ENCODE measurements at regions not wholly inside any gene's neighbourhood (a gene's known extent, or its start where the extent isn't known, plus 50 kb on each side); places are given as distances from the start of the nearest gene placed in this dataset.

DNA sequence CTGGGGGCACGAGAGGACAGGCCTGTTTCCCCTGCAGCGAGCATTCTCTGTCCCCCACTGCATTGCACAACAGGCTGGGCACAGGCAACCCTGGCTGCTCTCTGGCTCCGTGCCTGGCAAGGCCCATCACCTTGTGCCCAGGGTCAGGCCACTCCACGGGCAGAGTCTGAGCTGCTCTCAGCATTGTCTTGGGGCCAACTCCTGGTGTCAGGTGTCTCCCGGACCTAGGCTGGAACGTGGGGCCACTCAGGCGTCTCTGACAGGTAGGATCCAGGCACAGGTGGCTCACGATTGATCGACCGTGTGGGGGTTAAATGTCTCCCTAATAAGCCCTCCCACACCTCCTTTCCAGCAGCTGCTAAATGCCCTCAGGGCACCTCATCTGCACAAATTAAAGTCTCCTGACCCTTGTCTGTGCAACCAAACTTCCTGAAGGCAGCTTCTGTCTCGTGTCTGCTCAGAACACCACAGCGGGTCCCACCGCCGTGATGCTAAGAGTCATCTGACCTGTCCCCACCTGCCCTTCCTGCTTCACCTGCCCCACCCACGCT is 66.6 kb upstream of the GPC1 start:
- Histone ChIP-seq H3K4me3 (no peak overlapping the region), H3K4me1 (peaks cover 0 to 71% (median 26%) of the 10 kb centered on the region in 12 donors), H3K36me3 (no peaks in the 10 kb centered on the region), H3K9me3 (no peaks in the 10 kb centered on the region), H3K27me3 (no peaks in the 10 kb centered on the region), H3K27ac (peak overlapping the region in 10 of 12 donors; percentile 84 to 99 (median 93))
- TF ChIP-seq POLR2A (IDR thresholded peaks at IDR 0.05): no peak
- TF ChIP-seq CTCF (IDR thresholded peaks at IDR 0.05): no peak
- ATAC-seq: peak; percentile 62 to 82 (median 69)
- DNase-seq: peak; percentile 58 to 92 (median 87)
- WGBS, 4 donors: 58 to 71% (median 64%) methylated on average over 11 to 15 of the region's 15 CpGs
- intact Hi-C loops (cut with DNase I): loop anchor here in 3 of 10 donors (1.0 to 10.0 kb wide), 3 partner anchors 132 to 136 kb away; no protein-coding TSS in a partner anchor

GRCh38 chr2:240369335-240369734 is 66.1 kb upstream of the GPC1 start:
- intact Hi-C loops (cut with DNase I): loop anchor here in 3 of 10 donors (1.0 to 10.0 kb wide), 3 partner anchors 133 to 136 kb away; no protein-coding TSS in a partner anchor
- peak in 1 of 5 donors; percentile 44 for DNase-seq
- Histone ChIP-seq H3K4me1 (peaks cover 0 to 74% (median 30%) of the 10 kb centered on the region in 12 donors), H3K27me3 (no peaks in the 10 kb centered on the region), H3K9me3 (no peaks in the 10 kb centered on the region), H3K36me3 (no peaks in the 10 kb centered on the region), H3K4me3 (no peak overlapping the region), H3K27ac (peak overlapping the region; percentile 75 to 99 (median 92))
- TF ChIP-seq CTCF (IDR thresholded peaks at IDR 0.05) (no peak), POLR2A (IDR thresholded peaks at IDR 0.05) (no peak)
- 45 to 55% (median 51%) methylated on average over 4 of the region's 4 CpGs for WGBS, 4 donors
- peak in 2 of 4 donors; percentile 1 to 9 for ATAC-seq

DNA sequence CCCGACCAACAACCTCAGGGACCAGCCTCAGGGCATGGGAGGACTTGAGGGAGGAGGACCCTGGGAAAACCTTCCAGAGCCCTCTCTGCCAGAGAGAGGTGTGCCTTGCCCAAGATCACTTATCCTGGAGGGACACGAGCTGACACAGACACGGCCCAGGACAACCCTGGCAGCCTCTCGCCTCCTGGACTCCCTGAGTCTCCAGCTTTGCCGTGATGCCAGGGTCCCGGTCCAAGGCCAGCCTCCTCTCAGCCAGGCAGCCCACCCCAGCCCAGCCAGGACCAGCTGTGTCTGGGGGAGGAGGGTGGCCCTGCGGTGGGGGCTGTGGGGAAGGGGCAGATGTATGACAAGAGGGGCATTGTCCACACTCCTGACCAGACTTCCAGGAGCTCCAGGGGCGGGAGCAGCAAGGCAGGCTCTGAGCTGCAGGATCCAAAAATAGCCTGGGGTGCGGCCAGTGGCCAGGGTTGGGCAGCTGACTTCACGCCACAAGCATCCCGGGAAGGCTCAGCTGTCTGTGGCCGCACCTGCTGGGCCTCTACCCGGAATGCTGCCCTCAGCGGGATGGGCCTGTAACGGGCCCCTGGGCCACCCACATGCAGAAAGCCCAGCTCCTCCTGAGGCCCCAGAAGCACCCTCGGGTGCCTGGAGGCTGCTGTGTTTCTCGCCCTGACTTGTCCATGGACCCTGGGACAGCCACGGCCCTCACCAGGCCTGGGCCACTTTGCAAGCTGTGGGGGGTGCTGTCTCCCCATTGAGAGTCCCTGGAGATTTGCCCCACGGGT is 65.5 kb upstream of the GPC1 start:
- TF ChIP-seq CTCF (IDR thresholded peaks at IDR 0.05) (peak in 2 of 12 donors; percentile 9 to 13), POLR2A (IDR thresholded peaks at IDR 0.05) (no peak)
- H3K4me3 ChIP-seq: no peak overlapping the region
- H3K4me1 ChIP-seq: peaks cover 0 to 74% (median 31%) of the 10 kb centered on the region in 12 donors
- peak; percentile 75 to 90 (median 84) for ATAC-seq
- peak overlapping the region; percentile 75 to 99 (median 92) for H3K27ac ChIP-seq
- intact Hi-C loops (cut with DNase I): loop anchor here in 8 of 10 donors (1.0 to 10.0 kb wide), 9 partner anchors 65 to 137 kb away; partner anchors contain the start of gene GPC1 (in 6 of the 8)
- peak; percentile 85 to 91 (median 86) for DNase-seq
- no peaks in the 10 kb centered on the region for H3K9me3 ChIP-seq
- H3K27me3 ChIP-seq: no peaks in the 10 kb centered on the region
- WGBS, 4 donors: 10 to 26% (median 22%) methylated on average over 13 to 19 of the region's 19 CpGs
- no peaks in the 10 kb centered on the region for H3K36me3 ChIP-seq

Data from heart left ventricle (tissue), 16 donors.